ENCODE measurements at regions not wholly inside any gene's neighbourhood (a gene's known extent, or its start where the extent isn't known, plus 50 kb on each side); places are given as distances from the start of the nearest gene placed in this dataset.

DNA sequence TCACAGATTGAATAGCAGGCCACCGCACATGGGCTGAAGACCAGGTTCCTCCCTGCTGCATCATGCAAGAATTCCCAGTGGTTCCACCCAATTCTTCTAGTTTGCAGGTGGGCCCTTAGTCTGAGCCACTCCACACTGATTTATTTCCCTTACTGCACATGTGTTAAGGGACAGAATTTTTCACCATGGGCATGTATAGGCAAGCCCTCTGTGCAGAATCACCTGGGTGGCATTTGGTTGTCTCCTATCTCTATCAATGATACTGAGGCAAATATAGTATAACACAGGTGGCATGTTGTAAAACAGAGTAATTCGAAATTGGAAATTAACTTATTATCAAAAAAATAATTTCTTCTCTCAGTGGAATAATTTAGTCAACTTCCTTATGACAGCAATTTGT is 1892.4 kb downstream of the NCAM2 start:
- DNase-seq, result no peak

DNA sequence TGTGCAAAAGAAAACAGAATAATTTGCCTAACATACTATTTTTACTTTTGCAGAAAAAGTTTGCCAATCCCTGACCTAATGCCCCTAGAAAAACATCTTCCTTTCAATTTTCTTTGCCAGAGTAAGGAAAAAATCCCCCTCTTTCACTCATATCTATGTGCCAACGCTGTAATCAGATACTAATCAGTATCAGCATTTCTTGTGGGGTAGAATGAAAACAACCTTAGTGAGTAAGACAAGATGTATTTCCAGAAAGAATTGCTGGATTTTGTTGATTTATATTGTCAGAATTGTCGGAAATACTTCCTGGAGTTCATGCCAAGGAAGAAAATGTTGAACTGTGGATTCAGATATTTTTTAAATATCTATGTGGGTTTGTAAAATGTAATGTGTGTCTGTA is 1893.8 kb downstream of the NCAM2 start:
- no peak for DNase-seq

- no peak for DNase-seq
Measured at GRCh38 chr21:22892740-22893139, 1894.5 kb downstream of the NCAM2 start.

GRCh38 chr21:22898051-22898665 is 1899.9 kb downstream of the NCAM2 start:
- DNase-seq, result no peak

- DNase-seq, result no peak
Measured at GRCh38 chr21:22900490-22900889, 1902.3 kb downstream of the NCAM2 start.

DNA sequence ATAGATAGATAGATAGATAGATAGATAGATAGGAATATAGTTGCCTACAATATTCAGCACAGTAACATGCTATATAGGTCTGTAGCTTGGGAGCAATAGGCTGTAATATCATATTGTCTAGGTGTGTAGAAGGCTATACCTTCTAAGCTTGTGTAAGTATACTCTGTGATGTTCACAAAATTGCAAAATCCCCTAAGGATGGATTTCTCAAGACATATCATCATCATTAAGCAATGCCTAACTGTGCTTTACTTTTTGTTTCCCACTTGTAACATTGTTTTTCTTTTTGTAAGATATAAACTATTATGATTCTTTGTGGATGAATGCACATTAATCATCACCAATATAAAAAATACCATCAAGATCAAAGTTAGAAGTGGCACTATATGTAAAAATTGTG is 1905.6 kb downstream of the NCAM2 start:
- DNase-seq, result no peak

- no peak for DNase-seq
Measured at GRCh38 chr21:22904385-22904784, 1906.2 kb downstream of the NCAM2 start.

DNA sequence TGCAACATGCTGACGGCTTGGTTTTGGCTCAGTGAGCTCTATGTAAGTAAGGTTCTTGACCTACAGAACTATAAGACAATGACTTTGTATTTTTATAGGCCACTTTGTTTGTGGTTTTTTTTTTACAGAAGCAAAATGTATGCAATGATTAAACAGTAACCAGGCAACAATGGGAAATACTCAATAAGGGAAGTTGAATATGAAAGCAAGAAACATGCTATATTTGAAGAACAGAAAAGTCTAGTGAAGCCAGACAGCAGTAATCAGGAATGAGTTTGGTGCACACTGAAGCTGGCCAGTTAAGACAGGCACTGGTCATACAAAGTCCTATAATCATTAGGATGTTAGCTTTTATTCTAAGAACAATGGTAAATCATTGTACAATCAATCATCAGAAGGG is 1926.8 kb downstream of the NCAM2 start:
- DNase-seq, result no peak

DNA sequence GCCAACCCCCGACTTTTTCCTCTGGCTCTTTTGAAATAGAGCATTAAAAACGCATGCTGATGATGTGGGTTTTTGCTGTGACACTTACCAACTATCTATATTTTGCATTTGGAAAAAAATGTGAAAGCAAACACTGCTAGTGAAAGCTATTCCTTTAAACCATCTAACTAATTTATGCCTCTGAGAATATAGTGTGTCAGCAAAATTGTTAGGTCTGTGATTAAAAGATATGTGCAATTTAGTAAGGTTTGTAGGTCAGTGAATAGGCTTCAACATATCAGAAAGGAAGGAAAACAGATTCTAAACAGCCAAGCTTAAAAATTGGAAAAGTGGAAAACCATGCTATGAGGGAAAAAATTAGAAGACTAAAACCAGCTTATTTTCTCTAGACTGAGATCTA is 1929.3 kb downstream of the NCAM2 start:
- no peak for DNase-seq

- no peak for DNase-seq
Measured at GRCh38 chr21:22941779-22942490, 1943.7 kb downstream of the NCAM2 start.

DNA sequence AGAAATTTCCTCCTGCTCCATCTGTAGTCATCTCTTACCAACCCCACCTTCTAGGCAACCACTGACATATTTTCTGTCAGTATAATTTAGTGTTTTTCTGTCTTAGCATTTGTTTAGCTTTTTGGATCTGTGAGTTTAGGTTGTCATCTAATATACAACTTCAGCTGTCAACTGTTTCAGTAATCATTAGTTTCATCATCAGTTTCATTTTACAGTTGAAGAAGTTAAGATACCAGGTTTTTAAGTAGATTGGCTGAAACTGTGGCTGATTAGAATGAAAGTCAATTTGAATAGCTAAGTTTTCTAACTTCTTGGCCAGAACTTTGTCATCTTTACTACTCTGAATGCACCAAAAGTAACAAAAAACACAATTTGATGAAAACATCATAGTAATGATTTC is 1957.3 kb downstream of the NCAM2 start:
- DNase-seq, result no peak

- DNase-seq, result peak; percentile 37
Measured at GRCh38 chr21:22961258-22961657, 1963.0 kb downstream of the NCAM2 start.

GRCh38 chr21:22965455-22966135 is 1967.4 kb downstream of the NCAM2 start:
- DNase-seq, result no peak

DNA sequence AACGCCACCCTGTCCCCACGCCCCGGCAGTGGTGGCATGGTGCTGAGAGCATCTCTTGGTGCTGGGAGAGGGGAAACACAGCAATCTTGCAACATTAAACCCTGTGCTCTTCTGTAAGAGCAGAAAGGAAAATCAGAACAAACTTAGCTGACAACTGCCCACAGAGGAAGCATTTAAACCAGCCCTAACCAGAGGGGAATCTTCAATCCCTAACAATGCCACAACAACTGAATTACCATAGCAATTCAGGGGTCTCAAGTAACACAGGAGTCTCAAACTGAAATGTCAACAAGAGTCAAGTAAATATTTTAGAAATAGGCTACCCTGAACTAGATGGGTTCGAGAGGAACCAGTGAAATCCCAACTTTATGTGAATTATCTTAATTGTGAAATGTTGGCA is 1983.6 kb downstream of the NCAM2 start:
- no peak for DNase-seq

- no peak for DNase-seq
Measured at GRCh38 chr21:22993144-22993543, 1994.9 kb downstream of the NCAM2 start.

GRCh38 chr21:22993822-22994574 is 1995.8 kb downstream of the NCAM2 start:
- DNase-seq, result no peak

GRCh38 chr21:23003951-23004350 is 2005.7 kb downstream of the NCAM2 start:
- DNase-seq, result no peak

DNA sequence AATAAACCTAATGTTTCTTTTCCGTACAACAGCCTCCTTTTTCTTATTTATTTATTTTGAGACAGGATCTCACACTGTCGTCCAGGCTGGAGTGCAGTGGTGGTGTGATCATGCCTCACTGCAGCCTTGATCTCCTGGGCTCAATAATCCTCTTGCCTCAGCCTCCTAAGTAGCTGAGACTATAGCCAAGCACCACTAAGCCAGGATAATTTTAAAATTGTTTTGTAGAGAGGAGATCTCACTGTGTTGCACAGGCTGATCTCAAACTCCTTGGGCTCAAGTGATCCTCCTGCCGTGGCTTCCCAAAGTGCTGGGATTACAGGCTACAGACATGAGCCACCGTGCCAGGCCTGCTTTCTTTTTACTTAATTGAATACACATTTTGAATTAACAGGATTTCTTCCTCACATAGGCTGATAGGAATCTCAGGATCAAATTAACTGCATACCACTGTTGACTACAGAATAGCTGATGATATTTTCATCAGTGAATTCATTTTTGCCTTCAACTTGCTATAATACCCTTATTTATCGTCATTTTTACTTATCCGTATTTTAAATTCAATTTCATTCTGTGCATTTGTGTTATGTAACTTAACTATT is 2010.5 kb downstream of the NCAM2 start:
- no peak for DNase-seq

GRCh38 chr21:23009360-23009759 is 2011.2 kb downstream of the NCAM2 start:
- DNase-seq, result no peak

GRCh38 chr21:23014021-23014420 is 2015.8 kb downstream of the NCAM2 start:
- no peak for DNase-seq

DNA sequence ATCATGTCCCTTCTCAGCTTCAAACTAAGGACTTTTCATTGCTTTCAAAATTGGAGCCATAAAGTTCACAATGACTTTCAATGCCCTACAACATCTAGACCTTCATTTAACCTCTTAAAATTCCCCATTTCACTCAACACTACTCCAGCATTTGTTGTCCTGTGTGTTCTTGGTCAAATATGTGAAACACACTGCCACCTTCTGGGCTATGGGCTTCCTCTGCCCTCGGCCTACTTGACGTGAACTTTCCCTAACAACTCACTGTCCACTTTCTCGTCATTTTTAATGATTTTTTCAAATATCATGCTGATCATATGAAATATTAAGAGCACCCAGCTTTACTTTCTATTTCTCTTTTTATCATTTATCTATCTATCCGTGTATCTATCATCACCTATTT is 2018.4 kb downstream of the NCAM2 start:
- no peak for DNase-seq

DNA sequence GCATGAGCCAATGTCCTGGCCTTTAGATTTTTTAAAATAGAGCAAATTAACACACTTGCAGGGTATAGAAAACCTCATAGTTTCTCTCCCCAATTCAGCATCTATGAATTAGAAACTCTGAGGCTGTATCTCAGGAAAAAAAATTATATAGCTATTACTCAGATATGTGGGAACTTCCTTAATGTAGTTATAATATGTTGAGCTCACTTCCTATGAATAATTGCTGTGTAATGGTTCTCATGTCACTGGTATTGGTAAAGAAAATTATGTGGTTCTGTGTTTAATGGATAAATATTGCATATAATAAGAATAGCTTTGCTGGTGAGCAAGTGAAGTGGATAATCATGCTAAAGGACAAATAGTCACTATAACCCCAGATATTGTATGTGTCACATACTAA is 2019.8 kb downstream of the NCAM2 start:
- DNase-seq, result no peak
